ENCODE measurements at regions not wholly inside any gene's neighbourhood (a gene's known extent, or its start where the extent isn't known, plus 50 kb on each side); places are given as distances from the start of the nearest gene placed in this dataset.

DNA sequence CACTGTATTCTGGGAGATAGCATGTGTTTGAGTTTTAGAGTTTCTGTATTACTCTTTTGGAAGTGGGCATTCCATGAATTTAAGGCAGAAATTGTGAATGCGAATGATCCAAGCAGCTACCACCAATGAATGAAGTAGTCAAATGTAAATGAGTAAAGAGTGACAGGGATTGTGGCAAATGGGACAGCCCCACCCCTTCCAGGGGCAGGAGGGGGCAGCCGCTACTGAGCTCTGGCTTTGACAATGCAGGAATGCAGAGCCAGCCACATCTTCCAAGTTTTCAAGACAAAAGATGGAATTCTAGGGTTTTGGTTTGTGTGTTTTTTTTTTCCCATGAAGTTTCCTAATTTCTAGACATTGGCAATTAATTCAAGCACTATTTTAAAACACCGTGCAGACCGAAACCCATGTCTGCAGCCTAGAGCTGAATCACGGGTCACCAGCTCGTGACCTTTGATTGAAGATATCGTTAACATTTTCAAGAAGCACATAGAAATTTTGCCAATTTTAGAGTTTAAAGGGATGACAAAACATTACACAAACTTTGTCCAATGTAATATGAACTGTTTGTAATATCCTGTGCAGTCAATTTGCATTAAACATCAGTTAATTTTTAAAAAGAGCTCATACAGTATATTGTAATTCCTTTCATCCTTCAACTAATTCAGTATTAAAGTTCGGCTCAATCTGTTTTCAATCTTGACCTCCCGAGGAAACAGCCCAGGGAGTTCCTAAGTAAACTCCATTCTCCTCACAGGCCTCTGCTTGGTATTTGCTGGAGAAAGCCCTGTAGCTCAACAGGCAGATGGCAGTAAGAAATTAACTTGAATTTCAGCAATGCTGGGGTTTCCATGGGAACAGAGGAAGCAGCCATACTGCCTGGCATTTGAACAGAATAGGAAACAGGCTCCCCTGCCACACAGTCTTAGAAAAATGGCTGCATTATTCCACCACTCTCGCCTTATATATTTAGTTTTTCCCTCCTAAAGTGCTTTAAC is 83.4 kb downstream of the UCHL1 start:
- H3K9ac ChIP-seq (ENCODE audit: insufficient read length), result peak overlapping the region; percentile 25
- peak overlapping the region; percentile 4 for H3K4me3 ChIP-seq

GRCh38 chr4:41346306-41347061 is 89.8 kb downstream of the UCHL1 start:
- H3K9me3 ChIP-seq (ENCODE audit: low read depth, low read length), result no peaks in the 10 kb centered on the region
- DNase-seq (ENCODE audit: low read depth, low spot score), result peak; percentile 77
- H3K27ac ChIP-seq, result no peak overlapping the region; the same call in 1 of the 2 replicates

More for the DNA sequence above, 83.4 kb downstream of the UCHL1 start:
- DNase-seq (ENCODE audit: low read depth, low spot score), result no peak
- TF ChIP-seq EZH2 (IDR thresholded peaks at IDR 0.05) (no peak), POLR2AphosphoS5 (IDR thresholded peaks at IDR 0.05; ENCODE audit: borderline replicate concordance, low read depth, low read length) (no peak), FOXP2 (optimal IDR thresholded peaks at IDR 0.05; ENCODE audit: control extremely low read depth, extremely low read length, insufficient read depth) (no peak)
- H3K27ac ChIP-seq, result peak overlapping the region; percentile 86
- H3K9me3 ChIP-seq (ENCODE audit: low read depth, low read length), result no peaks in the 10 kb centered on the region
- H3K36me3 ChIP-seq (ENCODE audit: insufficient read depth, low read length), result no peaks in the 10 kb centered on the region

GRCh38 chr4:41349021-41349420 is 92.3 kb downstream of the UCHL1 start:
- TF ChIP-seq EZH2 (IDR thresholded peaks at IDR 0.05) (no peak), FOXP2 (optimal IDR thresholded peaks at IDR 0.05; ENCODE audit: control extremely low read depth, extremely low read length, insufficient read depth) (no peak), POLR2AphosphoS5 (IDR thresholded peaks at IDR 0.05; ENCODE audit: borderline replicate concordance, low read depth, low read length) (no peak)
- no peak overlapping the region for H3K4me3 ChIP-seq
- no peak overlapping the region for H3K27ac ChIP-seq
- no peak for DNase-seq (ENCODE audit: low read depth, low spot score)
- no peak overlapping the region for H3K9ac ChIP-seq (ENCODE audit: insufficient read length)
- H3K36me3 ChIP-seq (ENCODE audit: insufficient read depth, low read length), result no peaks in the 10 kb centered on the region
- H3K9me3 ChIP-seq (ENCODE audit: low read depth, low read length), result no peaks in the 10 kb centered on the region

More at GRCh38 chr4:41346306-41347061, 89.8 kb downstream of the UCHL1 start:
- no peak overlapping the region for H3K9ac ChIP-seq (ENCODE audit: insufficient read length)
- no peaks in the 10 kb centered on the region for H3K36me3 ChIP-seq (ENCODE audit: insufficient read depth, low read length)
- H3K4me3 ChIP-seq, result peak overlapping the region; percentile 53
- TF ChIP-seq POLR2AphosphoS5 (IDR thresholded peaks at IDR 0.05; ENCODE audit: borderline replicate concordance, low read depth, low read length) (peak; percentile 56; the same call in 1 of the 2 replicates), FOXP2 (optimal IDR thresholded peaks at IDR 0.05; ENCODE audit: control extremely low read depth, extremely low read length, insufficient read depth) (no peak)

- Histone ChIP-seq H3K9ac (ENCODE audit: insufficient read length) (no peak overlapping the region), H3K4me3 (no peak overlapping the region), H3K27ac (no peak overlapping the region), H3K9me3 (ENCODE audit: low read depth, low read length) (no peaks in the 10 kb centered on the region), H3K36me3 (ENCODE audit: insufficient read depth, low read length) (no peaks in the 10 kb centered on the region)
- no peak for DNase-seq (ENCODE audit: low read depth, low spot score)
- TF ChIP-seq POLR2AphosphoS5 (IDR thresholded peaks at IDR 0.05; ENCODE audit: borderline replicate concordance, low read depth, low read length) (no peak), FOXP2 (optimal IDR thresholded peaks at IDR 0.05; ENCODE audit: control extremely low read depth, extremely low read length, insufficient read depth) (no peak), EZH2 (IDR thresholded peaks at IDR 0.05) (no peak)
Observed at GRCh38 chr4:41358647-41359421, 102.1 kb downstream of the UCHL1 start.

DNA sequence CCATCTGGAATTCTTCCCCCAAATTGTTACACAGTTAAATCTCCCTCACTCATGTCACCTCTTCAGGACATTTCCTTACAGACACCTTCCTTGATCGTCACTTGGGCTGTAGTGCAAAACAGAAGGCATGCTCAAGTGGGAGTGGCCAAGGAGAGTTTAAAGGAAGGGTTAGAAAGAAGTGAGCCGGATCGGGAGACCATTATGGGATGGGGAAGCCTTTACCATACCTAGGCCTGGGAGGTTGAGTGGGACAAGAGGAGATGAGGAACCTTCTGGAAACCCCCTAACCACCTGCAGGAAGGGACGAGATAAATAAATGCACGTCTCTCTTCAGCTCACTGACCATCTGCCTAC is 102.7 kb downstream of the UCHL1 start:
- Histone ChIP-seq H3K27ac (no peak overlapping the region), H3K9ac (ENCODE audit: insufficient read length) (no peak overlapping the region), H3K36me3 (ENCODE audit: insufficient read depth, low read length) (no peaks in the 10 kb centered on the region), H3K9me3 (ENCODE audit: low read depth, low read length) (no peaks in the 10 kb centered on the region), H3K4me3 (no peak overlapping the region)
- no peak for TF ChIP-seq POLR2AphosphoS5 (IDR thresholded peaks at IDR 0.05; ENCODE audit: borderline replicate concordance, low read depth, low read length)
- TF ChIP-seq FOXP2 (optimal IDR thresholded peaks at IDR 0.05; ENCODE audit: control extremely low read depth, extremely low read length, insufficient read depth), result no peak
- no peak for DNase-seq (ENCODE audit: low read depth, low spot score)

GRCh38 chr4:41359836-41360213 is 103.1 kb downstream of the UCHL1 start:
- no peaks in the 10 kb centered on the region for H3K9me3 ChIP-seq (ENCODE audit: low read depth, low read length)
- no peak for DNase-seq (ENCODE audit: low read depth, low spot score)
- TF ChIP-seq POLR2AphosphoS5 (IDR thresholded peaks at IDR 0.05; ENCODE audit: borderline replicate concordance, low read depth, low read length), result no peak
- TF ChIP-seq EZH2 (IDR thresholded peaks at IDR 0.05), result no peak
- TF ChIP-seq FOXP2 (optimal IDR thresholded peaks at IDR 0.05; ENCODE audit: control extremely low read depth, extremely low read length, insufficient read depth), result no peak
- H3K4me3 ChIP-seq, result peak overlapping the region; percentile 83
- no peak overlapping the region for H3K9ac ChIP-seq (ENCODE audit: insufficient read length)
- H3K36me3 ChIP-seq (ENCODE audit: insufficient read depth, low read length), result no peaks in the 10 kb centered on the region
- H3K27ac ChIP-seq, result no peak overlapping the region

GRCh38 chr4:41360214-41360920 is 103.6 kb downstream of the UCHL1 start:
- peak overlapping the region; percentile 83 for H3K4me3 ChIP-seq
- no peak for DNase-seq (ENCODE audit: low read depth, low spot score)
- TF ChIP-seq FOXP2 (optimal IDR thresholded peaks at IDR 0.05; ENCODE audit: control extremely low read depth, extremely low read length, insufficient read depth) (no peak), POLR2AphosphoS5 (IDR thresholded peaks at IDR 0.05; ENCODE audit: borderline replicate concordance, low read depth, low read length) (no peak), EZH2 (IDR thresholded peaks at IDR 0.05) (no peak)
- peak overlapping the region; percentile 53 for H3K9ac ChIP-seq (ENCODE audit: insufficient read length)
- H3K9me3 ChIP-seq (ENCODE audit: low read depth, low read length), result no peaks in the 10 kb centered on the region
- no peak overlapping the region for H3K27ac ChIP-seq
- no peaks in the 10 kb centered on the region for H3K36me3 ChIP-seq (ENCODE audit: insufficient read depth, low read length)
